ENCODE measurements at regions not wholly inside any gene's neighbourhood (a gene's known extent, or its start where the extent isn't known, plus 50 kb on each side); places are given as distances from the start of the nearest gene placed in this dataset.

DNA sequence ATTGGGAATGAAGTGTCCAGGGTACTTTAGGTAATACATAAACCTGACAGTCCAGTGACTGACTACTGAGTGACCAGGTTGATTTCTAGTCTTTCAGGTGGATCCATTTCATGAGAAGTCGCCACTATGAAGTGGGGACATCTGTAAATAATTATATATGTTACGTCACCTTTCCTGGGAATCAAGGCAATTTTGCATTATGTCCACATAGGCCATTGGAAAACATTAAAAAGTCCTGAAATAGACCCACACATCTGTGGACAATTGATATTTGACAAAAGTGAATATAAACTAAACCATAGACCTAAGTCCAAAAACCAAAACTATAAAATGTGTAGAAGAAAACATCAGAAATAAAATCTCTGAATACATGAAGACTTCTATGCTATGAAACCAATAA, 231.5 kb downstream of the C6orf118 start:
- TF ChIP-seq, protein P1, sequence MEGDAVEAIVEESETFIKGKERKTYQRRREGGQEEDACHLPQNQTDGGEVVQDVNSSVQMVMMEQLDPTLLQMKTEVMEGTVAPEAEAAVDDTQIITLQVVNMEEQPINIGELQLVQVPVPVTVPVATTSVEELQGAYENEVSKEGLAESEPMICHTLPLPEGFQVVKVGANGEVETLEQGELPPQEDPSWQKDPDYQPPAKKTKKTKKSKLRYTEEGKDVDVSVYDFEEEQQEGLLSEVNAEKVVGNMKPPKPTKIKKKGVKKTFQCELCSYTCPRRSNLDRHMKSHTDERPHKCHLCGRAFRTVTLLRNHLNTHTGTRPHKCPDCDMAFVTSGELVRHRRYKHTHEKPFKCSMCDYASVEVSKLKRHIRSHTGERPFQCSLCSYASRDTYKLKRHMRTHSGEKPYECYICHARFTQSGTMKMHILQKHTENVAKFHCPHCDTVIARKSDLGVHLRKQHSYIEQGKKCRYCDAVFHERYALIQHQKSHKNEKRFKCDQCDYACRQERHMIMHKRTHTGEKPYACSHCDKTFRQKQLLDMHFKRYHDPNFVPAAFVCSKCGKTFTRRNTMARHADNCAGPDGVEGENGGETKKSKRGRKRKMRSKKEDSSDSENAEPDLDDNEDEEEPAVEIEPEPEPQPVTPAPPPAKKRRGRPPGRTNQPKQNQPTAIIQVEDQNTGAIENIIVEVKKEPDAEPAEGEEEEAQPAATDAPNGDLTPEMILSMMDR (optimal IDR thresholded peaks at IDR 0.05 in 1 of 3, IDR thresholded peaks at IDR 0.05 in 1 of 3, conservative IDR thresholded peaks at IDR 0.05 in 1 of 3; ENCODE audit: extremely low read depth in 1 of 3, insufficient read depth in 2 of 3, low read length in 3 of 3) = no peak
- TF ChIP-seq EZH2 (IDR thresholded peaks at IDR 0.05; ENCODE audit: low read length) = no peak

All from keratinocyte (primary cell).